OCI-LY3 (cell line): ENCODE measurements at regions not wholly inside any gene's neighbourhood (a gene's known extent, or its start where the extent isn't known, plus 50 kb on each side); places are given as distances from the start of the nearest gene placed in this dataset.

Source experiments
- CTCF ChIP-seq: fragments of 200-600, 300-600 bp; sonication (generic); IDR thresholded peaks from 2 replicates; pipeline ENCODE4 v1.5.1; 2014; ENCODE audit warnings: antibody characterized with exemption, low read length, low read depth
- EZH2phosphoT487 ChIP-seq: fragments of 200-600 bp; shearing (Covaris generic); IDR thresholded peaks from 2 replicates; pipeline ENCODE4 v1.6.1; 2018; ENCODE audit warnings: antibody characterized with exemption, mixed run types, low read depth

GRCh38 chr14:106620368-106620767 is 1094.0 kb downstream of the TMEM121 start:
- TF ChIP-seq CTCF (no peak), EZH2phosphoT487 (no peak)
